ENCODE measurements at regions not wholly inside any gene's neighbourhood (a gene's known extent, or its start where the extent isn't known, plus 50 kb on each side); places are given as distances from the start of the nearest gene placed in this dataset.

DNA sequence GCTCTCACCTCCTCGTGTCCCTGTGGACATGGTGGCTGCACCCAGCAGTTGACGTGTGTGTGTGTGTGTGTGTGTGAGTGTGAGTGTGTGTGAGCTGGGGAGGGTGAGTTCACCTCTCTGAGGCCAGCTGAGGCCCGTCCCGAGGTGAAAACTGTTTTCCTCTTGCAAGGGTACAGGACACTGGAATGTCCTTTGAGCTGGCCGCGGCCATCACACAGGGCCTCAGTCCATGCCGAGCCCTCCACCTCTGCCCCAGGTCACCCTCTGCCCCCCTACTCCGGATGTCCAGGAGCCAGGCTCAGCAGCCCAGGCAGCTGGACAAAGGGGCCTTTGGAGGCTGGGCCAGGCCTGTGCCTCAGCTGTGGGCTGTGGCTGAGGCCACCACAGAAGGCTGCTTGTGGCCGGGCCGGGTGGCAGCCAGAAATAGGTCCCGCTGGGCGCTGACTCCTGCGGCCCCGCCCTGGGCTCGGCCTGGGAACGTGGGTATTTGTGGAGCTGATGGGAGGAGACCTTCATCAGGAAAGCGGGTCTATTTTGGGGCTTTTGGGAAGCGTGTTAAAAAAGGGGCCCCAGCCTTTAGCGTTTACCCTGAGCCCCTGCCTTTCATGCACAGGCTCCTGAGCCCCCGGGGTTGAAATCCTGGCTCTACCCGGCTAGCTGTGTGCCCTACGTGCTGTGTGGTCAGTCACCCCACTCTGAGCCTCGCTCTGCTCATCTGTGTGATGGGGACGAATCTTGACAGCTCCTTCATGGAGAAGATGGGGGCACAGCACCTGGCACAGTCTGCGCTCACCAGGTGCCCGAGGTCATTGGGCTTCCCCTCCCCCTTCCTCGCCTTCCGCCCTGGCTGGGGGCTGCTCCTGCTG lies 75.1 kb upstream of the IER5L start:
- ChIA-PET POLR2A (ENCODE audit: low non-redundant PET) (no interaction called here), CTCF (no interaction called here)
- Histone ChIP-seq H3K36me3 (ENCODE audit: insufficient read depth, low read length, poor library complexity, severe bottlenecking) (no peaks in the 10 kb centered on the region), H3K27me3 (replicated peaks; ENCODE audit: insufficient read depth, low read depth, low read length, poor library complexity) (no peaks in the 10 kb centered on the region), H3K9me3 (ENCODE audit: low read depth, low read length, poor library complexity, severe bottlenecking) (peaks cover 3% of the 10 kb centered on the region), H3K4me1 (ENCODE audit: insufficient read depth, low read length, poor library complexity, severe bottlenecking) (no peaks in the 10 kb centered on the region), H3K4me3 (ENCODE audit: low read depth, low read length, poor library complexity, severe bottlenecking) (no peak overlapping the region), H3K27ac (ENCODE audit: low read depth, low read length, poor library complexity, severe bottlenecking) (no peak overlapping the region)
- TF ChIP-seq EZH2 (IDR thresholded peaks at IDR 0.05; ENCODE audit: borderline replicate concordance, low read depth, low read length, poor library complexity, severe bottlenecking): no peak
- TF ChIP-seq, protein P1, sequence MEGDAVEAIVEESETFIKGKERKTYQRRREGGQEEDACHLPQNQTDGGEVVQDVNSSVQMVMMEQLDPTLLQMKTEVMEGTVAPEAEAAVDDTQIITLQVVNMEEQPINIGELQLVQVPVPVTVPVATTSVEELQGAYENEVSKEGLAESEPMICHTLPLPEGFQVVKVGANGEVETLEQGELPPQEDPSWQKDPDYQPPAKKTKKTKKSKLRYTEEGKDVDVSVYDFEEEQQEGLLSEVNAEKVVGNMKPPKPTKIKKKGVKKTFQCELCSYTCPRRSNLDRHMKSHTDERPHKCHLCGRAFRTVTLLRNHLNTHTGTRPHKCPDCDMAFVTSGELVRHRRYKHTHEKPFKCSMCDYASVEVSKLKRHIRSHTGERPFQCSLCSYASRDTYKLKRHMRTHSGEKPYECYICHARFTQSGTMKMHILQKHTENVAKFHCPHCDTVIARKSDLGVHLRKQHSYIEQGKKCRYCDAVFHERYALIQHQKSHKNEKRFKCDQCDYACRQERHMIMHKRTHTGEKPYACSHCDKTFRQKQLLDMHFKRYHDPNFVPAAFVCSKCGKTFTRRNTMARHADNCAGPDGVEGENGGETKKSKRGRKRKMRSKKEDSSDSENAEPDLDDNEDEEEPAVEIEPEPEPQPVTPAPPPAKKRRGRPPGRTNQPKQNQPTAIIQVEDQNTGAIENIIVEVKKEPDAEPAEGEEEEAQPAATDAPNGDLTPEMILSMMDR (conservative IDR thresholded peaks at IDR 0.05; ENCODE audit: low read depth, low read length): no peak
- BruUV-seq (replicated peaks): no TSS peak
- DNase-seq (ENCODE audit: low spot score): no peak
- intact Hi-C loops (cut with micrococcal nuclease; ENCODE audit: unreplicated experiment): no loop called here

- Histone ChIP-seq H3K27ac (ENCODE audit: low read depth, low read length, poor library complexity, severe bottlenecking) (no peak overlapping the region), H3K36me3 (ENCODE audit: insufficient read depth, low read length, poor library complexity, severe bottlenecking) (no peaks in the 10 kb centered on the region), H3K4me3 (ENCODE audit: low read depth, low read length, poor library complexity, severe bottlenecking) (no peak overlapping the region), H3K9me3 (ENCODE audit: low read depth, low read length, poor library complexity, severe bottlenecking) (peaks cover 3% of the 10 kb centered on the region), H3K27me3 (replicated peaks; ENCODE audit: insufficient read depth, low read depth, low read length, poor library complexity) (no peaks in the 10 kb centered on the region), H3K4me1 (ENCODE audit: insufficient read depth, low read length, poor library complexity, severe bottlenecking) (no peaks in the 10 kb centered on the region)
- BruUV-seq (replicated peaks): no TSS peak
- intact Hi-C loops (cut with micrococcal nuclease; ENCODE audit: unreplicated experiment): no loop called here
- TF ChIP-seq, protein P1 (conservative IDR thresholded peaks at IDR 0.05; ENCODE audit: low read depth, low read length): no peak
- TF ChIP-seq EZH2 (IDR thresholded peaks at IDR 0.05; ENCODE audit: borderline replicate concordance, low read depth, low read length, poor library complexity, severe bottlenecking): no peak
- POLR2A ChIA-PET (ENCODE audit: low non-redundant PET): no interaction called here
- CTCF ChIA-PET: interaction anchor here (0.5 kb wide), 1 partner anchor 366 kb away, joined by 3 read pairs; no protein-coding TSS in a partner anchor
- DNase-seq (ENCODE audit: low spot score): no peak
Observed at GRCh38 chr9:129250786-129251185, 72.7 kb upstream of the IER5L start.

DNA sequence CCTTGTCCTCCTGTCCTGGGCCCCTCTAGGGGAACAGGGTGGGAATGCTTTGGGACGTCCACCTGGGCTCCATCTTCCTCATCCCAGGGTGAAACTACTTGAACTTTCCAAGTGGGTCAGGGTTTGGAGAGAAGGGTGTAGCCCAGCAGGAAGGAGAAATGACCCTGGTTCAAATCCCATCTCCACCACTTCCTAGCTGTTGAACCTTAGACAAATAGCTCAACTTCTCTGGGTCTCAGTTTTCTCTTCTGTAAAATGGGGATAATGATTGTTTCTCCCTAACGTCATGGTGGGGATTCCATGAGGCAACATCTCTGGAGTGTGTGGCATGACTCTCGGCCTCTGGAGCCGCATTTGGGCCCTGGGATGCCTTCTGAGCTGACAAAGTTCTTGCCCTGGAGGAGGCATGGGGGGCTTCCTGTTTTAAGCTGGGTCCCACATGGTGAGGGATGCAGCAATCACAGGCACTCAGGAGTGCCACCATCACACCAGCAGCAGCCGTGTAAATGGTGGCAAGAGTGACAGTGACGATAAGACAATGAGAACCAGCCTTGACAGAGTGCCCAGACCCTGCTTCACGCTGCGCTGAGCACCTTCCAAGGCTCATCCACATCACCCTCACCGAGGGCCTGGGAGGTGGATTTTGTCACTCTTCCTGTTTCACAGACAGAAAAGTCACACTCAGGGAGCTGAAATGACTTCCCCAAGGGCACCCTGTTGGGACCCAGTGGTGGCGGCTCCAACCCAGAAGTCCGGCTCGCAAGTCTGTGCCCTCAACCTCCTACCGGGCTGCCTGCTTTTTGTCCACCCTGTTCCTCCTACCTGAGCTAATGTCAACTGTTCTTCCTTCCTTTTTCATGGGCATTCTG lies 69.5 kb upstream of the IER5L start:
- H3K4me1 ChIP-seq (ENCODE audit: insufficient read depth, low read length, poor library complexity, severe bottlenecking): no peaks in the 10 kb centered on the region
- no peaks in the 10 kb centered on the region for H3K36me3 ChIP-seq (ENCODE audit: insufficient read depth, low read length, poor library complexity, severe bottlenecking)
- TF ChIP-seq, protein P1 (conservative IDR thresholded peaks at IDR 0.05; ENCODE audit: low read depth, low read length): no peak
- no peak for TF ChIP-seq EZH2 (IDR thresholded peaks at IDR 0.05; ENCODE audit: borderline replicate concordance, low read depth, low read length, poor library complexity, severe bottlenecking)
- peaks cover 3% of the 10 kb centered on the region for H3K9me3 ChIP-seq (ENCODE audit: low read depth, low read length, poor library complexity, severe bottlenecking)
- H3K4me3 ChIP-seq (ENCODE audit: low read depth, low read length, poor library complexity, severe bottlenecking): no peak overlapping the region
- BruUV-seq (replicated peaks): no TSS peak
- no peaks in the 10 kb centered on the region for H3K27me3 ChIP-seq (replicated peaks; ENCODE audit: insufficient read depth, low read depth, low read length, poor library complexity)
- intact Hi-C loops (cut with micrococcal nuclease; ENCODE audit: unreplicated experiment): no loop called here
- ChIA-PET POLR2A (ENCODE audit: low non-redundant PET) (no interaction called here), CTCF (no interaction called here)
- no peak overlapping the region for H3K27ac ChIP-seq (ENCODE audit: low read depth, low read length, poor library complexity, severe bottlenecking)
- no peak for DNase-seq (ENCODE audit: low spot score)
